ENCODE measurements at regions not wholly inside any gene's neighbourhood (a gene's known extent, or its start where the extent isn't known, plus 50 kb on each side); places are given as distances from the start of the nearest gene placed in this dataset.
A peak's percentile ranks its signal among the peaks of the same experiment; 100 is the strongest.

DNA sequence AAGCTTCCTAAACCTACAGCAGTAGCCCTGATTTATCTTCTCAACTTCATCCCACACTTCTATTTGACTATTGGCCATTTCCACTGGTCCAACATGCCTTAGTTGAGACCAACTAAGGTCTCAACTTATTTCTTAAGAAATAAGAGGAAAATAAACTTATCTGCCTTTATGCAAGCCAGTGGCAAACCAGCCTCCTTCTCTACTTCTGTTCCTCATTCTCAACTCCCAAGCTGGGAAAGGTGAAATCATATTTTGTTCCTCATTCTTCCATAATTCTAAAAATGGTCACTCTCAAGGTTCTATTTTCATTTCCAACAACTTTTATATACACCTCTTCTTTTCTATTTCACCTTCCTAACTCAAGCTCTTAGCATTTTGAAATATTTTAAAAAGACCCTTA lies 149.6 kb upstream of the C9orf72 start:
- H3K36me3 ChIP-seq (ENCODE audit: low read depth), result no peaks in the 10 kb centered on the region
- intact Hi-C loops (cut with micrococcal nuclease; ENCODE audit: unreplicated experiment), result loop anchor here (10.0 kb wide), 1 partner anchor 352 kb away; no protein-coding TSS in a partner anchor
- ChIA-PET CTCF (no interaction called here), POLR2A (ENCODE audit: unreplicated experiment) (no interaction called here)
- no peaks in the 10 kb centered on the region for H3K4me1 ChIP-seq (replicated peaks; ENCODE audit: insufficient read depth)
- no peak overlapping the region for H3K4me3 ChIP-seq
- H3K27me3 ChIP-seq (ENCODE audit: insufficient read depth, low read depth), result no peaks in the 10 kb centered on the region
- no peak overlapping the region for H3K27ac ChIP-seq
- no peak overlapping the region for H2AFZ ChIP-seq
- no peaks in the 10 kb centered on the region for H3K79me2 ChIP-seq (ENCODE audit: low read depth)
- no peak overlapping the region for H3K4me2 ChIP-seq
- no peaks in the 10 kb centered on the region for H3K9me3 ChIP-seq (ENCODE audit: insufficient read depth, low read depth)
- TF ChIP-seq EZH2 (IDR thresholded peaks at IDR 0.05; ENCODE audit: low read depth) (no peak), CTCF (conservative IDR thresholded peaks at IDR 0.05) (no peak)
- H3F3A ChIP-seq (ENCODE audit: insufficient read depth, low read depth), result no peaks in the 10 kb centered on the region
- H4K20me1 ChIP-seq (ENCODE audit: insufficient read depth), result no peaks in the 10 kb centered on the region
- no TSS peak for BruUV-seq (replicated peaks)
- no peak for DNase-seq
- H3K9me2 ChIP-seq (ENCODE audit: insufficient read depth), result no peaks in the 10 kb centered on the region

- H3F3A ChIP-seq (ENCODE audit: insufficient read depth, low read depth), result no peaks in the 10 kb centered on the region
- no TSS peak for BruUV-seq (replicated peaks)
- H3K4me1 ChIP-seq (replicated peaks; ENCODE audit: insufficient read depth), result no peaks in the 10 kb centered on the region
- H3K27me3 ChIP-seq (ENCODE audit: insufficient read depth, low read depth), result no peaks in the 10 kb centered on the region
- H2AFZ ChIP-seq, result no peak overlapping the region
- peak in 1 of 2 experiments; percentile 22 for DNase-seq
- H3K36me3 ChIP-seq (ENCODE audit: low read depth), result no peaks in the 10 kb centered on the region
- no peak overlapping the region for H3K4me3 ChIP-seq
- H3K79me2 ChIP-seq (ENCODE audit: low read depth), result no peaks in the 10 kb centered on the region
- no peak overlapping the region for H3K4me2 ChIP-seq
- H4K20me1 ChIP-seq (ENCODE audit: insufficient read depth), result no peaks in the 10 kb centered on the region
- H3K9me2 ChIP-seq (ENCODE audit: insufficient read depth), result no peaks in the 10 kb centered on the region
- POLR2A ChIA-PET (ENCODE audit: unreplicated experiment), result interaction anchor here (0.7 kb wide), 1 partner anchor 22 kb away, joined by 4 read pairs; no protein-coding TSS in a partner anchor
- no peak overlapping the region for H3K27ac ChIP-seq
- no peak for TF ChIP-seq EZH2 (IDR thresholded peaks at IDR 0.05; ENCODE audit: low read depth)
- TF ChIP-seq CTCF (conservative IDR thresholded peaks at IDR 0.05), result peak; percentile 71
- CTCF ChIA-PET, result no interaction called here
- intact Hi-C loops (cut with micrococcal nuclease; ENCODE audit: unreplicated experiment), result loop anchor here (10.0 kb wide), 1 partner anchor 348 kb away; no protein-coding TSS in a partner anchor
- H3K9me3 ChIP-seq (ENCODE audit: insufficient read depth, low read depth), result no peaks in the 10 kb centered on the region
Observed at GRCh38 chr9:27726244-27727081, 153.2 kb upstream of the C9orf72 start.

GRCh38 chr9:27732494-27732893 lies 159.2 kb upstream of the C9orf72 start:
- no peak for DNase-seq
- no peak overlapping the region for H3K4me2 ChIP-seq
- no peak overlapping the region for H3K27ac ChIP-seq
- H2AFZ ChIP-seq, result no peak overlapping the region
- no peaks in the 10 kb centered on the region for H4K20me1 ChIP-seq (ENCODE audit: insufficient read depth)
- TF ChIP-seq CTCF (conservative IDR thresholded peaks at IDR 0.05) (no peak), EZH2 (IDR thresholded peaks at IDR 0.05; ENCODE audit: low read depth) (no peak)
- H3K4me1 ChIP-seq (replicated peaks; ENCODE audit: insufficient read depth), result no peaks in the 10 kb centered on the region
- no peaks in the 10 kb centered on the region for H3K9me3 ChIP-seq (ENCODE audit: insufficient read depth, low read depth)
- no peak overlapping the region for H3K4me3 ChIP-seq
- no peaks in the 10 kb centered on the region for H3K9me2 ChIP-seq (ENCODE audit: insufficient read depth)
- CTCF ChIA-PET, result no interaction called here
- no TSS peak for BruUV-seq (replicated peaks)
- H3F3A ChIP-seq (ENCODE audit: insufficient read depth, low read depth), result no peaks in the 10 kb centered on the region
- POLR2A ChIA-PET (ENCODE audit: unreplicated experiment), result no interaction called here
- no peaks in the 10 kb centered on the region for H3K36me3 ChIP-seq (ENCODE audit: low read depth)
- no peaks in the 10 kb centered on the region for H3K79me2 ChIP-seq (ENCODE audit: low read depth)
- no peaks in the 10 kb centered on the region for H3K27me3 ChIP-seq (ENCODE audit: insufficient read depth, low read depth)
- intact Hi-C loops (cut with micrococcal nuclease; ENCODE audit: unreplicated experiment), result no loop called here

Measured in PC-9 (cell line).